B cell (primary cell): ENCODE measurements at regions not wholly inside any gene's neighbourhood (a gene's known extent, or its start where the extent isn't known, plus 50 kb on each side); places are given as distances from the start of the nearest gene placed in this dataset.

Source experiments
- ATAC-seq: fragments of 200-7000 bp; cut with Tn5 transposase; one replicate; pipeline ENCODE4 v1.10.0; 2021; ENCODE audit warnings: low read depth, mild to moderate bottlenecking, moderate number of reproducible peaks, moderate library complexity
- CTCF ChIA-PET: fragments of 350-600 bp; sonication (Branson Sonifier 250); formaldehyde crosslinking; loops from one replicate; lab custom pipeline; 2021; ENCODE audit warnings: antibody characterized with exemption, inconsistent platforms; lab: Charles Lee
- POLR2A ChIA-PET: fragments of 350-600 bp; sonication (Branson Sonifier 250); formaldehyde crosslinking; loops from one replicate; lab custom pipeline; 2021; ENCODE audit warnings: antibody characterized with exemption; lab: Charles Lee
- DNase-seq: peaks from one replicate; pipeline ENCODE4 v3.0.0; 2013
- H2AFZ ChIP-seq: 2 replicates; pipeline ENCODE4 v1.6.1; 2012; ENCODE audit warnings: mild to moderate bottlenecking, low read depth, low read length; ENCODE audit not compliant: insufficient read depth, poor library complexity, severe bottlenecking
- H3K27ac ChIP-seq, 2 donors: 1 replicate in 1 of 2; 2 replicates in 1 of 2; pipeline ENCODE4 v1.5.1; 2012 to 2013; ENCODE audit warnings: low read length in 2 of 2, mild to moderate bottlenecking in 2 of 2, moderate library complexity in 1 of 2
- H3K27me3 ChIP-seq, 4 experiments: fragments of 200-600 bp in 1 of 4; sonication (generic) in 1 of 4; replicated peaks in 1 of 4; 1 replicate in 2 of 4; 2 replicates in 2 of 4; pipeline versions ENCODE4 v1.6.1 to v1.7.0; 2013 to 2016; ENCODE audit warnings: low read length in 3 of 4, mild to moderate bottlenecking in 2 of 4, mixed read lengths in 1 of 4, moderate library complexity in 1 of 4; ENCODE audit not compliant: insufficient read depth in 4 of 4, control insufficient read depth in 3 of 4; ENCODE audit errors: control extremely low read depth in 1 of 4
- H3K36me3 ChIP-seq, 2 experiments: replicated peaks in 1 of 2; 1 replicate in 1 of 2; 2 replicates in 1 of 2; pipeline versions ENCODE4 v1.6.1 to v1.7.1; 2013; ENCODE audit warnings: low read length in 1 of 2; ENCODE audit not compliant: insufficient read depth in 2 of 2, control insufficient read depth in 1 of 2; ENCODE audit errors: control extremely low read depth in 1 of 2, extremely low read depth in 1 of 2
- H3K4me1 ChIP-seq, 2 donors: fragments of 200-600 bp in 1 of 2; sonication (generic) in 1 of 2; 1 replicate in 1 of 2; 2 replicates in 1 of 2; pipeline versions ENCODE4 v1.5.1 to v1.6.1; 2013 to 2017; ENCODE audit warnings: low read length in 2 of 2; ENCODE audit not compliant: control insufficient read depth in 2 of 2, insufficient read depth in 2 of 2
- H3K4me2 ChIP-seq: replicated peaks from 2 replicates; pipeline ENCODE3; 2012; ENCODE audit warnings: mild to moderate bottlenecking, low read depth, low read length; ENCODE audit not compliant: poor library complexity, severe bottlenecking
- H3K4me3 ChIP-seq, 5 experiments: fragments of 200-600 bp in 1 of 5; sonication (generic) in 1 of 5; 1 replicate in 3 of 5; 2 replicates in 2 of 5; pipeline versions ENCODE4 v1.5.1 to v1.7.0; 2011 to 2016; ENCODE audit warnings: low read length in 4 of 5, mild to moderate bottlenecking in 4 of 5, low read depth in 2 of 5, control low read depth in 1 of 5, moderate library complexity in 1 of 5; ENCODE audit not compliant: insufficient read depth in 1 of 5; ENCODE audit errors: control extremely low read depth in 1 of 5, extremely low read depth in 1 of 5
- H3K79me2 ChIP-seq: fragments of 200-600 bp; sonication (generic); one replicate; pipeline ENCODE4 v1.6.0; 2016; ENCODE audit warnings: low read length; ENCODE audit not compliant: control insufficient read depth, insufficient read depth
- H3K9ac ChIP-seq: fragments of 200-600 bp; sonication (generic); 2 replicates; pipeline ENCODE4 v1.6.1; 2017; ENCODE audit warnings: mild to moderate bottlenecking, low read length, moderate library complexity
- H3K9me3 ChIP-seq, 3 donors: one replicate each; pipeline versions ENCODE4 v1.6.1 to v1.7.1; 2013; ENCODE audit warnings: low read length in 2 of 3; ENCODE audit not compliant: control insufficient read depth in 2 of 3, insufficient read depth in 1 of 3; ENCODE audit errors: control extremely low read depth in 1 of 3
- H4K20me1 ChIP-seq: 2 replicates; pipeline ENCODE4 v1.6.0; 2012; ENCODE audit warnings: mild to moderate bottlenecking, low read length; ENCODE audit not compliant: insufficient read depth, control insufficient read depth, poor library complexity, severe bottlenecking
- H3K27ac Mint-ChIP-seq: one replicate; pipeline ENCODE4 v1.8.0; 2021; ENCODE audit warnings: mixed read lengths
- H3K27me3 Mint-ChIP-seq: one replicate; pipeline ENCODE4 v1.8.0; 2021; ENCODE audit warnings: mixed read lengths
- H3K4me1 Mint-ChIP-seq: one replicate; pipeline ENCODE4 v1.8.0; 2021; ENCODE audit warnings: mixed read lengths
- H3K4me3 Mint-ChIP-seq: one replicate; pipeline ENCODE4 v1.8.0; 2021; ENCODE audit warnings: mixed read lengths
- H3K9me3 Mint-ChIP-seq: one replicate; pipeline ENCODE4 v1.8.0; 2022; ENCODE audit warnings: mixed read lengths; ENCODE audit not compliant: insufficient read depth
- CTCF ChIP-seq: fragments of 200-600 bp; IDR thresholded peaks from one replicate; pipeline ENCODE4 v1.8.0; 2022; ENCODE audit warnings: antibody characterized with exemption, mild to moderate bottlenecking
- EZH2 ChIP-seq: IDR thresholded peaks from 2 replicates; pipeline ENCODE4 v1.6.1; 2012; ENCODE audit warnings: borderline replicate concordance, low read depth, mild to moderate bottlenecking, moderate library complexity, low read length; ENCODE audit not compliant: insufficient read depth, poor library complexity, severe bottlenecking
- WGBS: methylation state at CpG from one replicate; pipeline ENCODE4 v1.1.5; 2013; ENCODE audit warnings: missing lambda C conversion rate; ENCODE audit not compliant: insufficient coverage; 5-methylcytosine and 5-hydroxymethylcytosine counted together
- intact Hi-C: fragments of 100-400 bp; cut with micrococcal nuclease; formaldehyde crosslinking; loops from one replicate; pipeline ENCODE4 v1.10.0; 2022

GRCh38 chr13:65264066-65264465 lies 1966.1 kb downstream of the PCDH9 start:
- POLR2A ChIA-PET = no interaction called here
- peaks cover 0 to 5% of the 10 kb centered on the region in 2 donors for H3K4me1 ChIP-seq
- H3K79me2 ChIP-seq = no peaks in the 10 kb centered on the region
- H3K9ac ChIP-seq = no peak overlapping the region
- H3K9me3 ChIP-seq = peaks cover 0 to 4% (median 0%) of the 10 kb centered on the region in 3 donors
- ATAC-seq (no peak), DNase-seq (no peak)
- H3K27me3 Mint-ChIP-seq = no peaks in the 10 kb centered on the region
- H3K4me1 Mint-ChIP-seq = peaks cover 1% of the 10 kb centered on the region
- no peaks in the 10 kb centered on the region for H3K27me3 ChIP-seq
- H3K27ac Mint-ChIP-seq = no peak overlapping the region
- no peak overlapping the region for H3K4me3 Mint-ChIP-seq
- WGBS = 83% methylated on average over 2 of the region's 2 CpGs
- H3K4me3 ChIP-seq = no peak overlapping the region
- H3K4me2 ChIP-seq = no peak overlapping the region
- intact Hi-C loops = no loop called here
- CTCF ChIA-PET = no interaction called here
- no peaks in the 10 kb centered on the region for H4K20me1 ChIP-seq
- no peak for TF ChIP-seq EZH2
- TF ChIP-seq CTCF = no peak
- H3K9me3 Mint-ChIP-seq = peaks cover 3% of the 10 kb centered on the region
- no peak overlapping the region for H3K27ac ChIP-seq
- H3K36me3 ChIP-seq = no peaks in the 10 kb centered on the region
- H2AFZ ChIP-seq = no peak overlapping the region

- H3K27ac Mint-ChIP-seq = no peak overlapping the region
- H3K4me2 ChIP-seq = peak overlapping the region; percentile 27
- CTCF ChIA-PET = no interaction called here
These were observed 1968.9 kb downstream of the PCDH9 start for GRCh38 chr13:65260946-65261891.

More at GRCh38 chr13:65260946-65261891, 1968.9 kb downstream of the PCDH9 start:
- H3K27ac ChIP-seq = no peak overlapping the region
- ATAC-seq = no peak
- intact Hi-C loops = no loop called here
- H3K9me3 ChIP-seq = peaks cover 0 to 4% (median 0%) of the 10 kb centered on the region in 3 donors
- H3K4me3 ChIP-seq = no peak overlapping the region
- H3K4me1 ChIP-seq = peaks cover 0 to 5% of the 10 kb centered on the region in 2 donors
- POLR2A ChIA-PET = no interaction called here
- no peaks in the 10 kb centered on the region for H4K20me1 ChIP-seq
- no peak for DNase-seq
- no peaks in the 10 kb centered on the region for H3K27me3 ChIP-seq
- H3K9me3 Mint-ChIP-seq = no peaks in the 10 kb centered on the region
- TF ChIP-seq EZH2 = no peak
- TF ChIP-seq CTCF = no peak
- no peaks in the 10 kb centered on the region for H3K79me2 ChIP-seq
- no peak overlapping the region for H3K4me3 Mint-ChIP-seq
- peak overlapping the region; percentile 23 for H3K9ac ChIP-seq
- peaks cover 1% of the 10 kb centered on the region for H3K4me1 Mint-ChIP-seq
- H3K36me3 ChIP-seq = no peaks in the 10 kb centered on the region
- H3K27me3 Mint-ChIP-seq = no peaks in the 10 kb centered on the region
- no peak overlapping the region for H2AFZ ChIP-seq
- WGBS = no CpG with 5 or more reads among the region's 5 CpGs
